Activated CD4-positive, alpha-beta T cell treated with anti-CD3 and anti-CD28 coated beads for 48 hours (primary cell): ENCODE measurements at regions not wholly inside any gene's neighbourhood (a gene's known extent, or its start where the extent isn't known, plus 50 kb on each side); places are given as distances from the start of the nearest gene placed in this dataset.
"Not testable (repeated sequence)": the region's sequence is repeated elsewhere in the genome, so short reads cannot be mapped to it uniquely, and the experiment has no call there.

Source experiments
- DNase-seq: peaks from one replicate; pipeline ENCODE4 v3.0.0-alpha.2; 2020

GRCh38 chr2:16454621-16455020 is 211.0 kb downstream of the CYRIA start:
- no peak for DNase-seq

GRCh38 chr2:16452123-16452522 is 213.5 kb downstream of the CYRIA start:
- DNase-seq: no peak

GRCh38 chr2:16446706-16447105 is 218.9 kb downstream of the CYRIA start:
- DNase-seq: no peak

- no peak for DNase-seq
Observed at GRCh38 chr2:16442971-16443370, 222.7 kb downstream of the CYRIA start.

GRCh38 chr2:16441431-16441830 is 224.2 kb downstream of the CYRIA start:
- DNase-seq: no peak

- DNase-seq: no peak
Observed at GRCh38 chr2:16440898-16441297, 224.7 kb downstream of the CYRIA start.

- no peak for DNase-seq
Observed at GRCh38 chr2:16438613-16439321, 226.9 kb downstream of the CYRIA start.

GRCh38 chr2:16437189-16437588 is 228.4 kb downstream of the CYRIA start:
- DNase-seq: no peak

GRCh38 chr2:16434393-16434792 is 231.2 kb downstream of the CYRIA start:
- no peak for DNase-seq

- DNase-seq: no peak
Observed at GRCh38 chr2:16430846-16431245, 234.8 kb downstream of the CYRIA start.

GRCh38 chr2:16429431-16430145 is 236.0 kb downstream of the CYRIA start:
- DNase-seq: no peak

GRCh38 chr2:16429002-16429401 is 236.6 kb downstream of the CYRIA start:
- no peak for DNase-seq

GRCh38 chr2:16425462-16426336 is 239.9 kb downstream of the CYRIA start:
- no peak for DNase-seq

GRCh38 chr2:16420421-16420820 is 245.2 kb downstream of the CYRIA start:
- no peak for DNase-seq

- no peak for DNase-seq
Observed at GRCh38 chr2:16417726-16418125, 247.9 kb downstream of the CYRIA start.

GRCh38 chr2:16416651-16417050 is 249.0 kb downstream of the CYRIA start:
- no peak for DNase-seq

GRCh38 chr2:16415861-16416260 is 249.8 kb downstream of the CYRIA start:
- DNase-seq: not testable (repeated sequence)

- no peak for DNase-seq
Observed at GRCh38 chr2:16413947-16414346, 251.7 kb downstream of the CYRIA start.

GRCh38 chr2:16413285-16413684 is 252.3 kb downstream of the CYRIA start:
- no peak for DNase-seq

GRCh38 chr2:16412321-16413030 is 253.2 kb downstream of the CYRIA start:
- DNase-seq: no peak

GRCh38 chr2:16411788-16412187 is 253.8 kb downstream of the CYRIA start:
- no peak for DNase-seq

- no peak for DNase-seq
Observed at GRCh38 chr2:16409849-16410248, 255.8 kb downstream of the CYRIA start.

GRCh38 chr2:16409006-16409390 is 256.6 kb downstream of the CYRIA start:
- DNase-seq: no peak
